ENCODE measurements at regions not wholly inside any gene's neighbourhood (a gene's known extent, or its start where the extent isn't known, plus 50 kb on each side); places are given as distances from the start of the nearest gene placed in this dataset.
"Not testable (repeated sequence)": the region's sequence is repeated elsewhere in the genome, so short reads cannot be mapped to it uniquely, and the experiment has no call there.

GRCh38 chr7:128591705-128592104, 80.4 kb upstream of the GARIN1A start:
- H3K36me3 ChIP-seq (ENCODE audit: control insufficient read depth, insufficient read depth, low read length) = no peaks in the 10 kb centered on the region
- no peak overlapping the region for H2AFZ ChIP-seq
- no peak overlapping the region for H3K27ac ChIP-seq
- no peak for TF ChIP-seq CTCF (IDR thresholded peaks at IDR 0.05)
- no peak overlapping the region for H3K4me3 ChIP-seq (ENCODE audit: low read depth, low read length)
- H3K79me2 ChIP-seq = peaks cover 20% of the 10 kb centered on the region
- no peaks in the 10 kb centered on the region for H3K9me3 ChIP-seq (ENCODE audit: control insufficient read depth, low read length)
- no peaks in the 10 kb centered on the region for H3K27me3 ChIP-seq (ENCODE audit: control insufficient read depth, insufficient read depth, low read length)
- no peak overlapping the region for H3K4me2 ChIP-seq (ENCODE audit: low read length)
- H3K9ac ChIP-seq = no peak overlapping the region
- H3K4me1 ChIP-seq = no peaks in the 10 kb centered on the region

GRCh38 chr7:128592209-128592608, 79.9 kb upstream of the GARIN1A start:
- H3K36me3 ChIP-seq (ENCODE audit: control insufficient read depth, insufficient read depth, low read length); H3K27ac ChIP-seq; H3K9ac ChIP-seq; H3K4me2 ChIP-seq (ENCODE audit: low read length); H2AFZ ChIP-seq; H3K4me1 ChIP-seq; H3K4me3 ChIP-seq (ENCODE audit: low read depth, low read length); H3K9me3 ChIP-seq (ENCODE audit: control insufficient read depth, low read length); H3K27me3 ChIP-seq (ENCODE audit: control insufficient read depth, insufficient read depth, low read length): not testable (repeated sequence)
- peaks cover 21% of the 10 kb centered on the region for H3K79me2 ChIP-seq

- not testable (repeated sequence) for H3K4me3 ChIP-seq (ENCODE audit: low read depth, low read length); H3K9ac ChIP-seq; H2AFZ ChIP-seq; H3K9me3 ChIP-seq (ENCODE audit: control insufficient read depth, low read length); H3K27ac ChIP-seq; H3K4me2 ChIP-seq (ENCODE audit: low read length); H3K36me3 ChIP-seq (ENCODE audit: control insufficient read depth, insufficient read depth, low read length); H3K4me1 ChIP-seq; H3K27me3 ChIP-seq (ENCODE audit: control insufficient read depth, insufficient read depth, low read length)
- H3K79me2 ChIP-seq = peaks cover 23% of the 10 kb centered on the region
These were observed 78.0 kb upstream of the GARIN1A start for GRCh38 chr7:128594061-128594460.

- not testable (repeated sequence) for H3K27me3 ChIP-seq (ENCODE audit: control insufficient read depth, insufficient read depth, low read length); H3K4me2 ChIP-seq (ENCODE audit: low read length); H2AFZ ChIP-seq; H3K9ac ChIP-seq; H3K27ac ChIP-seq; H3K36me3 ChIP-seq (ENCODE audit: control insufficient read depth, insufficient read depth, low read length); H3K4me3 ChIP-seq (ENCODE audit: low read depth, low read length); H3K4me1 ChIP-seq; H3K9me3 ChIP-seq (ENCODE audit: control insufficient read depth, low read length)
- H3K79me2 ChIP-seq = peaks cover 20% of the 10 kb centered on the region
These were observed 75.6 kb upstream of the GARIN1A start for GRCh38 chr7:128596336-128597128.

- H3K27me3 ChIP-seq (ENCODE audit: control insufficient read depth, insufficient read depth, low read length); H3K36me3 ChIP-seq (ENCODE audit: control insufficient read depth, insufficient read depth, low read length); H3K4me3 ChIP-seq (ENCODE audit: low read depth, low read length); H3K9me3 ChIP-seq (ENCODE audit: control insufficient read depth, low read length); H3K4me1 ChIP-seq; H3K9ac ChIP-seq; H2AFZ ChIP-seq; H3K27ac ChIP-seq; H3K4me2 ChIP-seq (ENCODE audit: low read length): not testable (repeated sequence)
- peaks cover 12% of the 10 kb centered on the region for H3K79me2 ChIP-seq
These were observed 73.1 kb upstream of the GARIN1A start for GRCh38 chr7:128598946-128599345.

- H3K36me3 ChIP-seq (ENCODE audit: control insufficient read depth, insufficient read depth, low read length); H3K27me3 ChIP-seq (ENCODE audit: control insufficient read depth, insufficient read depth, low read length); H3K9me3 ChIP-seq (ENCODE audit: control insufficient read depth, low read length); H3K4me1 ChIP-seq; H3K79me2 ChIP-seq; H3K4me3 ChIP-seq (ENCODE audit: low read depth, low read length); H3K27ac ChIP-seq; H3K4me2 ChIP-seq (ENCODE audit: low read length); H2AFZ ChIP-seq; H3K9ac ChIP-seq: not testable (repeated sequence)
- TF ChIP-seq CTCF (IDR thresholded peaks at IDR 0.05) = peak; percentile 49
These were observed 63.2 kb upstream of the GARIN1A start for GRCh38 chr7:128608678-128609421.

- H3K4me1 ChIP-seq; H3K79me2 ChIP-seq; H3K27me3 ChIP-seq (ENCODE audit: control insufficient read depth, insufficient read depth, low read length); H3K4me2 ChIP-seq (ENCODE audit: low read length); H2AFZ ChIP-seq; H3K36me3 ChIP-seq (ENCODE audit: control insufficient read depth, insufficient read depth, low read length); H3K9ac ChIP-seq; H3K27ac ChIP-seq; H3K4me3 ChIP-seq (ENCODE audit: low read depth, low read length); H3K9me3 ChIP-seq (ENCODE audit: control insufficient read depth, low read length): not testable (repeated sequence)
These were observed 58.7 kb upstream of the GARIN1A start for GRCh38 chr7:128613366-128613765.

GRCh38 chr7:128614812-128615211, 57.3 kb upstream of the GARIN1A start:
- H3K79me2 ChIP-seq; H3K9ac ChIP-seq; H3K36me3 ChIP-seq (ENCODE audit: control insufficient read depth, insufficient read depth, low read length); H2AFZ ChIP-seq; H3K27ac ChIP-seq; H3K4me3 ChIP-seq (ENCODE audit: low read depth, low read length); H3K4me1 ChIP-seq; H3K9me3 ChIP-seq (ENCODE audit: control insufficient read depth, low read length); H3K27me3 ChIP-seq (ENCODE audit: control insufficient read depth, insufficient read depth, low read length); H3K4me2 ChIP-seq (ENCODE audit: low read length): not testable (repeated sequence)

- H3K4me1 ChIP-seq; H3K36me3 ChIP-seq (ENCODE audit: control insufficient read depth, insufficient read depth, low read length); H3K27me3 ChIP-seq (ENCODE audit: control insufficient read depth, insufficient read depth, low read length); H2AFZ ChIP-seq; H3K4me3 ChIP-seq (ENCODE audit: low read depth, low read length); H3K4me2 ChIP-seq (ENCODE audit: low read length); H3K79me2 ChIP-seq; H3K9me3 ChIP-seq (ENCODE audit: control insufficient read depth, low read length); H3K27ac ChIP-seq; H3K9ac ChIP-seq: not testable (repeated sequence)
These were observed 55.3 kb upstream of the GARIN1A start for GRCh38 chr7:128616799-128617198.
